Spleen (tissue), 7 donors: ENCODE measurements at regions not wholly inside any gene's neighbourhood (a gene's known extent, or its start where the extent isn't known, plus 50 kb on each side); places are given as distances from the start of the nearest gene placed in this dataset.

Experiments
- POLR2A ChIP-seq, 3 donors: fragments of 450-650 bp; IDR thresholded peaks; one replicate each; pipeline ENCODE4 v1.5.1; 2017; ENCODE audit warnings: antibody characterized with exemption in 3 of 3, mild to moderate bottlenecking in 1 of 3
- POLR2AphosphoS5 ChIP-seq, 3 donors: sonication (generic); formaldehyde crosslinking; IDR thresholded peaks; one replicate each; pipeline ENCODE4 v1.5.1; 2017; ENCODE audit warnings: antibody characterized with exemption in 3 of 3
- TF ChIP-seq, protein P1 (sequence below), 11 experiments: fragments of 200-600 bp in 7 of 11; fragments of 450-650 bp in 4 of 11; sonication (generic) in 4 of 11; IDR thresholded peaks in 8 of 11; conservative IDR thresholded peaks in 3 of 11; 1 replicate in 7 of 11; 2 replicates in 4 of 11; pipeline versions ENCODE4 v1.4.0 to v1.8.0; 2016 to 2021; ENCODE audit warnings: antibody characterized with exemption in 11 of 11, inconsistent platforms in 4 of 11, mild to moderate bottlenecking in 1 of 11
- donor health status: DM: no; HTN: no; CAD: no; lungs with moderate emphysema.
- donor health status: DM: no; HTN: no; CAD: no.
- donor health status: DM: no; HTN: no; CAD: no.

- TF ChIP-seq, protein P1, sequence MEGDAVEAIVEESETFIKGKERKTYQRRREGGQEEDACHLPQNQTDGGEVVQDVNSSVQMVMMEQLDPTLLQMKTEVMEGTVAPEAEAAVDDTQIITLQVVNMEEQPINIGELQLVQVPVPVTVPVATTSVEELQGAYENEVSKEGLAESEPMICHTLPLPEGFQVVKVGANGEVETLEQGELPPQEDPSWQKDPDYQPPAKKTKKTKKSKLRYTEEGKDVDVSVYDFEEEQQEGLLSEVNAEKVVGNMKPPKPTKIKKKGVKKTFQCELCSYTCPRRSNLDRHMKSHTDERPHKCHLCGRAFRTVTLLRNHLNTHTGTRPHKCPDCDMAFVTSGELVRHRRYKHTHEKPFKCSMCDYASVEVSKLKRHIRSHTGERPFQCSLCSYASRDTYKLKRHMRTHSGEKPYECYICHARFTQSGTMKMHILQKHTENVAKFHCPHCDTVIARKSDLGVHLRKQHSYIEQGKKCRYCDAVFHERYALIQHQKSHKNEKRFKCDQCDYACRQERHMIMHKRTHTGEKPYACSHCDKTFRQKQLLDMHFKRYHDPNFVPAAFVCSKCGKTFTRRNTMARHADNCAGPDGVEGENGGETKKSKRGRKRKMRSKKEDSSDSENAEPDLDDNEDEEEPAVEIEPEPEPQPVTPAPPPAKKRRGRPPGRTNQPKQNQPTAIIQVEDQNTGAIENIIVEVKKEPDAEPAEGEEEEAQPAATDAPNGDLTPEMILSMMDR (IDR thresholded peaks at IDR 0.05 in 8 of 11, conservative IDR thresholded peaks at IDR 0.05 in 3 of 11): no peak
- TF ChIP-seq POLR2A (IDR thresholded peaks at IDR 0.05) (no peak), POLR2AphosphoS5 (IDR thresholded peaks at IDR 0.05) (no peak)
Measured at GRCh38 chr7:138345567-138345966, 114.5 kb upstream of the TRIM24 start.
